Right lobe of liver (tissue), 6 donors: ENCODE measurements at regions not wholly inside any gene's neighbourhood (a gene's known extent, or its start where the extent isn't known, plus 50 kb on each side); places are given as distances from the start of the nearest gene placed in this dataset.

ENCODE experiments used
- ATAC-seq, 4 donors: fragments of 200-7000 bp; cut with Tn5 transposase; one replicate each; pipeline ENCODE4 v1.9.1; 2020; ENCODE audit warnings: mild to moderate bottlenecking in 4 of 4, moderate library complexity in 4 of 4
- DNase-seq, 3 donors: peaks; one replicate each; pipeline ENCODE4 v3.0.0-alpha.2; 2020
- H3K27ac ChIP-seq, 3 donors: fragments of 200-600 bp; one replicate each; pipeline ENCODE4 v1.8.0; 2022
- H3K27me3 ChIP-seq, 2 donors: fragments of 200-600 bp; one replicate each; pipeline ENCODE4 v1.8.0; 2022
- H3K36me3 ChIP-seq, 4 donors: fragments of 200-600 bp; sonication (generic) in 1 of 4; one replicate each; pipeline versions ENCODE4 v1.5.1 to v1.8.0; 2017 to 2022; ENCODE audit warnings: control low read depth in 1 of 4
- H3K4me1 ChIP-seq, 4 donors: fragments of 200-600 bp; sonication (generic) in 1 of 4; one replicate each; pipeline versions ENCODE4 v1.5.1 to v1.8.0; 2017 to 2022; ENCODE audit warnings: control low read depth in 1 of 4
- H3K4me3 ChIP-seq, 3 donors: fragments of 200-600 bp; one replicate each; pipeline ENCODE4 v1.8.0; 2022
- H3K9me3 ChIP-seq, 4 donors: fragments of 200-600 bp; sonication (generic) in 1 of 4; one replicate each; pipeline versions ENCODE4 v1.5.1 to v1.8.0; 2017 to 2022; ENCODE audit warnings: control low read depth in 1 of 4
- CTCF ChIP-seq, 4 donors: fragments of 200-600 bp in 3 of 4; fragments of 450-650 bp in 1 of 4; IDR thresholded peaks; one replicate each; pipeline versions ENCODE4 v1.5.1 to v1.8.0; 2016 to 2022; ENCODE audit warnings: antibody characterized with exemption in 4 of 4, mild to moderate bottlenecking in 2 of 4
- POLR2A ChIP-seq: fragments of 450-650 bp; IDR thresholded peaks from one replicate; pipeline ENCODE4 v1.6.1; 2017; ENCODE audit warnings: antibody characterized with exemption, mild to moderate bottlenecking
- WGBS: methylation state at CpG from one replicate; pipeline ENCODE4 v1.1.6; 2018; ENCODE audit warnings: low coverage, low lambda C conversion rate; ENCODE audit not compliant: insufficient coverage; ENCODE audit errors: missing lambda C conversion rate; 5-methylcytosine and 5-hydroxymethylcytosine counted together
- intact Hi-C, 2 donors: fragments of 100-400 bp; cut with DNase I; formaldehyde crosslinking; loops; one replicate each; pipeline versions ENCODE4 v1.11.2 to v1.14.1; 2022
- donor health status: DM: no; HTN: yes; CAD: no.
- donor health status: DM: no; HTN: no; CAD: no.
- donor health status: DM: no; HTN: no; CAD: no.
- donor health status: DM: no; HTN: yes; CAD: no.
- donor health status: DM: no; HTN: yes; CAD: no.

- no peaks in the 10 kb centered on the region for H3K36me3 ChIP-seq
- intact Hi-C loops: no loop called here
- ATAC-seq (no peak), DNase-seq (no peak)
- peaks cover 0 to 3% of the 10 kb centered on the region in 2 donors for H3K27me3 ChIP-seq
- H3K9me3 ChIP-seq: no peaks in the 10 kb centered on the region
- TF ChIP-seq CTCF (IDR thresholded peaks at IDR 0.05) (no peak), POLR2A (no peak)
- H3K4me3 ChIP-seq: no peak overlapping the region
- H3K4me1 ChIP-seq: no peaks in the 10 kb centered on the region
- H3K27ac ChIP-seq: no peak overlapping the region
- 40% methylated on average over 4 of the region's 5 CpGs for WGBS
These were observed 123.9 kb downstream of the RDH14 start for GRCh38 chr2:18436503-18437005.

GRCh38 chr2:18435426-18436037 is 124.9 kb downstream of the RDH14 start:
- DNase-seq (no peak), ATAC-seq (peak; percentile 39 to 65 (median 54))
- Histone ChIP-seq H3K27me3 (peaks cover 0 to 3% of the 10 kb centered on the region in 2 donors), H3K36me3 (no peaks in the 10 kb centered on the region), H3K27ac (no peak overlapping the region), H3K4me3 (no peak overlapping the region), H3K4me1 (no peaks in the 10 kb centered on the region), H3K9me3 (no peaks in the 10 kb centered on the region)
- TF ChIP-seq CTCF (IDR thresholded peaks at IDR 0.05) (peak; percentile 43 to 59 (median 49)), POLR2A (no peak)
- 29% methylated on average over 2 of the region's 2 CpGs for WGBS
- intact Hi-C loops: no loop called here

- TF ChIP-seq POLR2A (no peak), CTCF (IDR thresholded peaks at IDR 0.05) (no peak)
- intact Hi-C loops: no loop called here
- ATAC-seq: no peak
These were observed 126.6 kb downstream of the RDH14 start for GRCh38 chr2:18433872-18434271.

GRCh38 chr2:18432999-18433398 is 127.5 kb downstream of the RDH14 start:
- DNase-seq (no peak), ATAC-seq (no peak)
- no peaks in the 10 kb centered on the region for H3K36me3 ChIP-seq
- TF ChIP-seq CTCF (IDR thresholded peaks at IDR 0.05): no peak
- TF ChIP-seq POLR2A: no peak
- intact Hi-C loops: no loop called here
- no peaks in the 10 kb centered on the region for H3K4me1 ChIP-seq
- H3K27me3 ChIP-seq: peaks cover 0 to 3% of the 10 kb centered on the region in 2 donors
- H3K4me3 ChIP-seq: no peak overlapping the region
- H3K9me3 ChIP-seq: no peaks in the 10 kb centered on the region
- 35% methylated on average over 5 of the region's 5 CpGs for WGBS
- H3K27ac ChIP-seq: no peak overlapping the region

More at GRCh38 chr2:18433872-18434271, 126.6 kb downstream of the RDH14 start:
- DNase-seq: no peak
- no peaks in the 10 kb centered on the region for H3K9me3 ChIP-seq
- no peaks in the 10 kb centered on the region for H3K4me1 ChIP-seq
- WGBS: 75% methylated on average over 1 of the region's 1 CpG
- no peaks in the 10 kb centered on the region for H3K36me3 ChIP-seq
- no peak overlapping the region for H3K4me3 ChIP-seq
- H3K27ac ChIP-seq: no peak overlapping the region
- peaks cover 0 to 3% of the 10 kb centered on the region in 2 donors for H3K27me3 ChIP-seq
